Endometrium (tissue), 2 donors: ENCODE measurements at regions not wholly inside any gene's neighbourhood (a gene's known extent, or its start where the extent isn't known, plus 50 kb on each side); places are given as distances from the start of the nearest gene placed in this dataset.

Experiments used
- FAIRE-seq: peaks from 2 replicates; lab custom pipeline; 2012; peaks lifted over from hg19 to GRCh38; lab: Jason Lieb, UNC
- donor health status: control.
- donor health status: control.

- FAIRE-seq = no peak
Measured at GRCh38 chr3:102599819-102600576, 165.2 kb downstream of the ZPLD1 start.

- no peak for FAIRE-seq
Measured at GRCh38 chr3:102605153-102605552, 170.3 kb downstream of the ZPLD1 start.

GRCh38 chr3:102608875-102609274, 174.1 kb downstream of the ZPLD1 start:
- no peak for FAIRE-seq

GRCh38 chr3:102614021-102614569, 179.3 kb downstream of the ZPLD1 start:
- no peak for FAIRE-seq

- FAIRE-seq = no peak
Measured at GRCh38 chr3:102614585-102614984, 179.8 kb downstream of the ZPLD1 start.

GRCh38 chr3:102617381-102617780, 182.6 kb downstream of the ZPLD1 start:
- FAIRE-seq = no peak

GRCh38 chr3:102619361-102619760, 184.5 kb downstream of the ZPLD1 start:
- no peak for FAIRE-seq

- no peak for FAIRE-seq
Measured at GRCh38 chr3:102629943-102630342, 195.1 kb downstream of the ZPLD1 start.

- no peak for FAIRE-seq
Measured at GRCh38 chr3:102630531-102630930, 195.7 kb downstream of the ZPLD1 start.

- no peak for FAIRE-seq
Measured at GRCh38 chr3:102643546-102643945, 208.7 kb downstream of the ZPLD1 start.

GRCh38 chr3:102646557-102646956, 211.7 kb downstream of the ZPLD1 start:
- no peak for FAIRE-seq

GRCh38 chr3:102660653-102661052, 225.8 kb downstream of the ZPLD1 start:
- FAIRE-seq = no peak

- no peak for FAIRE-seq
Measured at GRCh38 chr3:102661707-102662497, 227.1 kb downstream of the ZPLD1 start.

- FAIRE-seq = no peak
Measured at GRCh38 chr3:102662498-102662772, 227.6 kb downstream of the ZPLD1 start.

- FAIRE-seq = no peak
Measured at GRCh38 chr3:102664126-102664525, 229.3 kb downstream of the ZPLD1 start.

- FAIRE-seq = no peak
Measured at GRCh38 chr3:102665183-102665582, 230.4 kb downstream of the ZPLD1 start.

- FAIRE-seq = no peak
Measured at GRCh38 chr3:102668247-102668646, 233.4 kb downstream of the ZPLD1 start.

- no peak for FAIRE-seq
Measured at GRCh38 chr3:102670986-102671385, 236.2 kb downstream of the ZPLD1 start.

GRCh38 chr3:102672305-102672704, 237.5 kb downstream of the ZPLD1 start:
- FAIRE-seq = no peak

GRCh38 chr3:102673271-102674115, 238.7 kb downstream of the ZPLD1 start:
- no peak for FAIRE-seq

- FAIRE-seq = no peak
Measured at GRCh38 chr3:102674284-102674683, 239.5 kb downstream of the ZPLD1 start.

GRCh38 chr3:102676424-102676823, 241.6 kb downstream of the ZPLD1 start:
- no peak for FAIRE-seq

- FAIRE-seq = no peak
Measured at GRCh38 chr3:102682741-102683140, 247.9 kb downstream of the ZPLD1 start.
